ENCODE measurements at regions not wholly inside any gene's neighbourhood (a gene's known extent, or its start where the extent isn't known, plus 50 kb on each side); places are given as distances from the start of the nearest gene placed in this dataset.
A peak's percentile ranks its signal among the peaks of the same experiment; 100 is the strongest.

- Histone ChIP-seq H3K9me3 (ENCODE audit: control insufficient read depth, insufficient read depth, low read length) (no peaks in the 10 kb centered on the region), H3K4me3 (ENCODE audit: low read depth, low read length) (no peak overlapping the region), H3K27ac (ENCODE audit: low read depth, low read length) (no peak overlapping the region), H3K27me3 (ENCODE audit: control insufficient read depth, insufficient read depth, low read length) (no peaks in the 10 kb centered on the region)
- CTCF ChIA-PET = interaction anchor here (0.8 to 1.4 kb wide), 2 partner anchors 38 to 238 kb away, joined by 3 read pairs; no protein-coding TSS in a partner anchor
- TF ChIP-seq CTCF (IDR thresholded peaks at IDR 0.05; ENCODE audit: low read depth, low read length) = no peak
- no peak for DNase-seq (ENCODE audit: low read depth, low spot score)
- POLR2A ChIA-PET = no interaction called here
Measured at GRCh38 chr13:30370916-30371521, 51.3 kb upstream of the UBE2L5 start.

GRCh38 chr13:30371649-30372265 is 50.5 kb upstream of the UBE2L5 start:
- H3K9me3 ChIP-seq (ENCODE audit: control insufficient read depth, insufficient read depth, low read length) = no peaks in the 10 kb centered on the region
- no peaks in the 10 kb centered on the region for H3K27me3 ChIP-seq (ENCODE audit: control insufficient read depth, insufficient read depth, low read length)
- no peak overlapping the region for H3K4me3 ChIP-seq (ENCODE audit: low read depth, low read length)
- no peak for TF ChIP-seq CTCF (IDR thresholded peaks at IDR 0.05; ENCODE audit: low read depth, low read length)
- DNase-seq (ENCODE audit: low read depth, low spot score) = no peak
- ChIA-PET CTCF (interaction anchor here (1.4 kb wide), 1 partner anchor 239 kb away, joined by 3 read pairs; no protein-coding TSS in a partner anchor), POLR2A (no interaction called here)
- H3K27ac ChIP-seq (ENCODE audit: low read depth, low read length) = peak overlapping the region; percentile 11

Measured in AG04450 (cell line).